ENCODE measurements at regions not wholly inside any gene's neighbourhood (a gene's known extent, or its start where the extent isn't known, plus 50 kb on each side); places are given as distances from the start of the nearest gene placed in this dataset.

DNA sequence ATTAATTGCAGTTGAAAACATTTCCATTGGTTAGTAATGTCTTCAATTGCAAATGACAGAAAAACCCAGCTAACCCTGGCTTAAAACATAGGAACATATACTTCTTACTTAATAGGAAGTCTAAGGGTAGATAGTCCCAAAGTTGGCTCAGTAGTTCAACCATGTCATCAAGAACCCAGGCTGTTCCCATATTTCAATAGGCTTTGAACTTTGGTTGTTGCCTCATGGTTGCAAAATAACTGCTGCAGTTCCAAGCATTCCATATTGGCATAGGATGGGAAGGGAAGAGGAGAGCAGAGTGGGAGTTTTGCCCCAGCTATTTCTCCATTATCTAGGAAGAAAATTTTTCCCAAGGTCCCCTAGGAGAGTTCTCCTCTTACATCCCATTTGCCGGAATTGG is 81.4 kb upstream of the EEPD1 start:
- TF ChIP-seq CTCF (IDR thresholded peaks at IDR 0.05; ENCODE audit: insufficient read depth, low read length, poor library complexity, severe bottlenecking) (no peak), EZH2phosphoT487 (conservative IDR thresholded peaks at IDR 0.05; ENCODE audit: low read length) (no peak)

All from SU-DHL-6 (cell line).